ENCODE measurements at regions not wholly inside any gene's neighbourhood (a gene's known extent, or its start where the extent isn't known, plus 50 kb on each side); places are given as distances from the start of the nearest gene placed in this dataset.

DNA sequence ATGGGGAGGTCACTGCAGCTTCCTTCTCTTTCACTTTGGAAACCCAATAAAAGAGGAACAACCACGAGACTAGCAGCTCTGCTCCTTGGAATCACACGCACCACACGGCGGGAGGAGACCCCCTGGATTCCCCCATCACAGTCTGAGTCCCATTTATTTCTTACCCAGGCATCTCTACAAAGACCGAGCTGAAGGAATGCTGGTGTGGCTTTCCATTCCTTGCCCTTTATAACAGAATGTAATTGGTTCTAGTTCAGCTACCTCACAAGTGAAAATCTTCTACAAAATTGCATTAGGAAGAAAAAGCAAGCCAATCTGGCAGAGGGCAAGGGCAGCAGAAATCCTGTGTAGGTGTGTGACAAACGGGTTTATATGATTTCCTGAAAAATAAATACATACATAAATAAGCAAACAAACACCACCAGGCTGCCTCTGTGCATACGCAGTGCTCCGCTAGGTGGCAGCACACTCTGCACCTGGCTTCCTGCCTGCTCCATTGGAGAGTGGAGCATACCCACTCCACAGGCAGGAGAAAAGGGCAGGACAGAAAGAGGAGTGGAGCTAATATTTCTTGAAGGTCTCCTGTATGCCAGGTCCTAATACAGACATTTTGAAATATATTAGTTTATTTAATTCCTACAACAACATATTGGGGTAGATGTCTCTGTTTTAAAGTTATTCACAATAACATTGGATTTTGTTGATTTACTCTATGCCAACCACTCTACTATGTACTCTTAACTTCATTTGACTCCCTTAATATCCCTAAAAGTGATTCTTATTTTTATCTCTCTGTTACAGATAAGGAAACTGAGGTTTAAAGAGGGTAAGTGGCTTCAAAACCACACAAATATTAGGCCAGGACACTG lies 673.1 kb downstream of the KCNA4 start:
- TF ChIP-seq, protein P1, sequence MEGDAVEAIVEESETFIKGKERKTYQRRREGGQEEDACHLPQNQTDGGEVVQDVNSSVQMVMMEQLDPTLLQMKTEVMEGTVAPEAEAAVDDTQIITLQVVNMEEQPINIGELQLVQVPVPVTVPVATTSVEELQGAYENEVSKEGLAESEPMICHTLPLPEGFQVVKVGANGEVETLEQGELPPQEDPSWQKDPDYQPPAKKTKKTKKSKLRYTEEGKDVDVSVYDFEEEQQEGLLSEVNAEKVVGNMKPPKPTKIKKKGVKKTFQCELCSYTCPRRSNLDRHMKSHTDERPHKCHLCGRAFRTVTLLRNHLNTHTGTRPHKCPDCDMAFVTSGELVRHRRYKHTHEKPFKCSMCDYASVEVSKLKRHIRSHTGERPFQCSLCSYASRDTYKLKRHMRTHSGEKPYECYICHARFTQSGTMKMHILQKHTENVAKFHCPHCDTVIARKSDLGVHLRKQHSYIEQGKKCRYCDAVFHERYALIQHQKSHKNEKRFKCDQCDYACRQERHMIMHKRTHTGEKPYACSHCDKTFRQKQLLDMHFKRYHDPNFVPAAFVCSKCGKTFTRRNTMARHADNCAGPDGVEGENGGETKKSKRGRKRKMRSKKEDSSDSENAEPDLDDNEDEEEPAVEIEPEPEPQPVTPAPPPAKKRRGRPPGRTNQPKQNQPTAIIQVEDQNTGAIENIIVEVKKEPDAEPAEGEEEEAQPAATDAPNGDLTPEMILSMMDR (IDR thresholded peaks at IDR 0.05; ENCODE audit: insufficient read depth, low read length) = peak; percentile 91
- no peak overlapping the region for H3K4me3 ChIP-seq (ENCODE audit: low read depth, low read length)
- DNase-seq (ENCODE audit: low read depth) = peak; percentile 55

DNA sequence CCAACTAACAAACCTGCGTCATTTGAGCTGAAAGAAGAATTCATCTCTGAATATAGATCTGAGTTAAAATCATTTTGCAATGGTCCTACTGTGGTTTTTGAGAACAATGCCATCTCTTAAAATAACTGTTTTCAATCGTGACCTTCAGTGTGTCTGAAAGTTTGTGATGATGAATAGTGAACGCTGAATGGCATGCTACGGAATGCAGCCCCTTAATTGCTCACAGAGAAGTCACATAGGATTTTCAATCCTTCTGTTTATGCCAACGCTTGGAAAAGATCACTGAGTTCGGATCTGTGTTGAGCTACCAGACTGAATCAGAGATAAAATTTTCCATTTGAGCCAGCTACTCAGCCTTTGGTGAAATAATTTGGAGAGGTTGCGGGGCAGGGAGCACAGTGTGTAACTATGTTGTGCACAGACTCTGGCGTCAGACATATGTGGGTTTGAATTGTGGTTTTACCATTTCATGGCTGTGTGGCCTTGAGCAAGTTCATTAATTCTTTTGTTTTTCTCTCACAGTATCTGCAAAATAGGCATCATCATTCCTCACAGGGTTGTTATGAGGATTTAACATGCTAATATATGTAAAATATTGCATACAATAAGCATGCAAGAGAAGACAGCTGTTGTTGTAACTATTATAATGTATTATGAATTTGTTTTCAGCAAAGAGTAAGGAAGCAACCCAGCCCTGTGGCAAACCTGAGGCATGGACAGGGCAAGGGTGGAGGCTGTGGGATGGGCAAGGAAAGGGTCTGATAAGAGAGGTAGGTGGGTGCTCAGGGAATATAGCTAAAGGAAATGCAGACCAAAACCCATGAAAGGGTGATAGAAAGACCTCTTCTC lies 679.9 kb downstream of the KCNA4 start:
- peak; percentile 89 for DNase-seq (ENCODE audit: low read depth)
- no peak overlapping the region for H3K4me3 ChIP-seq (ENCODE audit: low read depth, low read length)

DNA sequence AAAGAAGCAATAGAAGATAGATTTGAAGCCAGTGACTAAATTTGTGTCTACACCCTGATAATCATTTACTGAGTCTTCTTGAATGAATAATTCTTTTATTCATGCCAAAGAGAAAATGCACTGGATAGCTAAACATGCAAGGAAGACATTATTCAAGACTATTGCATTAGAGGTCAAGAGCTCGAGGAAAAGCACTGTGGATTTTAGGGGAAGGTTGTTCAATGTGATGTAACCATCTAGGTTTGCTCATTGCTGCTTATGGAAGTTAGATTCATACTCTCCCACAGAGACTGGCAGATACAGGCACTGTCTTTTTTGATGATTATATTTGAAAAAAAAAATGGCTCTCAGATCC lies 682.1 kb downstream of the KCNA4 start:
- TF ChIP-seq, protein P1 (IDR thresholded peaks at IDR 0.05; ENCODE audit: insufficient read depth, low read length) = no peak
- no peak overlapping the region for H3K4me3 ChIP-seq (ENCODE audit: low read depth, low read length)
- DNase-seq (ENCODE audit: low read depth) = peak; percentile 60

More for the DNA sequence above, 679.9 kb downstream of the KCNA4 start:
- TF ChIP-seq, protein P1 (IDR thresholded peaks at IDR 0.05; ENCODE audit: insufficient read depth, low read length) = no peak

DNA sequence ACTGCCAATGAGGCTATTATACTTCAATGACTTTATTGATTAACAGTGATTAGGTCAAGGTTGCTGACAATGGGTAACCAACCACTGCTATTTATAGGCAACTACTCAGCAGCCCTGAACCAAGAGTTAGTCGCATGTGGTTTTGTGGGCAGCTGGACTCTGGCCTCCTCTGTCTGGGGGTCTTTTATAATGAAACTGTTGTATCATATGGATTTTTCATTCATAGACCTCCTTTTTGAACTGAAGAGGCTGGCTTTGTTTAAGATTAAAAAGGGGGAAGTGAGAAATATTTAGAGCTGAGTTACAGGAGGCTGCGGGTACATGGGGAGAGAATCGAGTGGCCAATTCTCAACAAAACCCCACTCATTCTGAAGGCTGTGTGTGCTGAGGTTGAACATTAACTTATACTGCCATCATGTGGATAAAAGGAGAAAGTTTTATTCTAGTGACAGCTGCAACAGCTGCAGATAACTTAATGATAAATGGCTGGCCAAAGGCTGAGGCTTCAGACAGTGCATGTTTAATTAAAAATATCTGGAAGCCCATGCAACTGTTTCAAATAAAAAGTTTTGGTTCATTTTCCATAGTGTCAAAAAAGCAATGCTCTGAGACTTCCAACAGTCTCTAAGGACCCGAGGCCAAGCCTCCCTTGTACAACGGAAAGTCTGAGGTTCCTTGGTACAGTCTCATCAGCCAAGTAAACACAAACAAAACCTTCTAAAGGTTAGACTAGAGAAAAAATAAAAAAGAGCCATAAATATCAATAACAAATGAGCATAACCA lies 682.6 kb downstream of the KCNA4 start:
- H3K4me3 ChIP-seq (ENCODE audit: low read depth, low read length) = no peak overlapping the region
- TF ChIP-seq, protein P1 (IDR thresholded peaks at IDR 0.05; ENCODE audit: insufficient read depth, low read length) = peak; percentile 35
- peak; percentile 84 for DNase-seq (ENCODE audit: low read depth)

DNA sequence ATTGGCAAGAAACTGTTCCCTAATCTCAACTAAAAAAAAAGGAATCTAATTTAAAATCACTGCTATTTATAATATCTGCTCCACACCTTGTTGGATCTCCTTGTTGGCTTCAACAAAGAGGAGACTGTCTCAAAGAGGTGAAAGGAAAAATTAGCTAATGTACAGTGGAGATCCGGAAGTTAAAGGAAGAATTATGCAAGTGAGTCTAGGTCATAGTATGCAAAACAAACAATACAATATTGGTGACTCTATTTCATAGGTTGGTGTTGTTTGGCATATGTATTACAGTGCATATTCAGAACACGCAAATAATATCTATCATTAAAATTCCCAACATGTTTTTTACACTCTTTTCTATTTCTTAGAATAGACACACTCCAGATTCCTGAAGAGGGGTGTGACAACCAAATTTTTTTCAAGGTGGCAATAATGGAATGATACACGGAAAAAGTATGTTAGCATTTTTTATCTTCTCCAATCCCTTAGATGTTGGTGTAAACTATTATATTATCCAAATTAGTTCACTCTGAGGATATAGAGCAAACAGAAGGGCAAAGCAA lies 685.3 kb downstream of the KCNA4 start:
- no peak overlapping the region for H3K4me3 ChIP-seq (ENCODE audit: low read depth, low read length)
- TF ChIP-seq, protein P1 (IDR thresholded peaks at IDR 0.05; ENCODE audit: insufficient read depth, low read length) = no peak
- no peak for DNase-seq (ENCODE audit: low read depth)

DNA sequence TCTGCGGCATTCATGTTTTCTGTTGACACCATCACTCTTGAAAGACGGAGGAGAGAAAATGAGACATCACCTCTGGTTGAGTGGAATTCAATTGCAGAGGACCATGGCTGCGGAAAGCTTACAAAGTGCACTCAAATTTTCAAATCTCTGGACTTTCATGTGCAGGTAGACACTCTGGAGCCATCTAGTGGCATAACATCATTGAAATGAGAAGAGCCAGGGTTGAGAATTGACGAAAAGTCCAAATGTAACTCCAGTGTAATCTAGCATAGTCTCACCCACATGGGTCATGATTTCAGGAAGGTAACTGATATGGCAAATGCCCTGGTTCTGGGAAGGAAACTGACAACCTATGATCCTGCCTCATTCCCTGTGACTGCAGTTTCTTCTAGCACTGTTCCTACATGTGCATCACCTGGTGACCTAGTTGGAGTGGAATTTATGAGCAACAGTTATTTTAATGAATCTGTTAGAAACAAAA lies 687.8 kb downstream of the KCNA4 start:
- TF ChIP-seq, protein P1 (IDR thresholded peaks at IDR 0.05; ENCODE audit: insufficient read depth, low read length) = peak; percentile 82
- H3K4me3 ChIP-seq (ENCODE audit: low read depth, low read length) = no peak overlapping the region
- peak; percentile 91 for DNase-seq (ENCODE audit: low read depth)
